HepG2 (cell line): ENCODE measurements at regions not wholly inside any gene's neighbourhood (a gene's known extent, or its start where the extent isn't known, plus 50 kb on each side); places are given as distances from the start of the nearest gene placed in this dataset.

Source experiments
- ATAC-seq: fragments of 200-7000 bp; cut with Tn5 transposase; 3 replicates; pipeline ENCODE4 v1.9.1; 2020; ENCODE audit warnings: mild to moderate bottlenecking, moderate library complexity
- BruUV-seq: library from RNA; stranded (reverse); fragments of 400-500 nt; replicated peaks from 2 replicates; lab custom pipeline; 2021; lab: Mats Ljungman, UMichigan
- CTCF ChIA-PET: fragments of 300-600 bp; formaldehyde crosslinking; extraction: SDS; loops from one replicate; lab custom pipeline; 2021; ENCODE audit warnings: low total read pairs, inconsistent platforms, low intra/inter-chr PET ratio; lab: Yijun Ruan, JAX
- POLR2A ChIA-PET: fragments of 350-600 bp; sonication (Branson Sonifier 250); formaldehyde crosslinking; loops from one replicate; lab custom pipeline; 2020; ENCODE audit warnings: antibody characterized with exemption, inconsistent platforms; lab: Yijun Ruan, JAX
- DNase-seq: peaks from one replicate; pipeline ENCODE4 v3.0.0-alpha.2; 2015; ENCODE audit warnings: low spot score
- FAIRE-seq: peaks from 3 replicates; lab custom pipeline; 2011; peaks lifted over from hg19 to GRCh38; lab: Jason Lieb, UNC
- H2AFZ ChIP-seq: one replicate; pipeline ENCODE4 v1.6.1; 2011; ENCODE audit warnings: low read length, inconsistent platforms
- H3K27ac ChIP-seq: fragments of 300-600 bp; 3 replicates; pipeline ENCODE4 v1.8.0; 2011; ENCODE audit warnings: mixed run types, mild to moderate bottlenecking, mixed read lengths, low read length, inconsistent platforms; ENCODE audit not compliant: insufficient read depth; ENCODE audit errors: extremely low read length
- H3K27me3 ChIP-seq, 2 experiments: fragments of 200-600 bp in 1 of 2; 2 replicates in 1 of 2; 3 replicates in 1 of 2; pipeline versions ENCODE4 v1.6.0 to v1.8.0; 2011; ENCODE audit warnings: low read length in 2 of 2, mild to moderate bottlenecking in 2 of 2, moderate library complexity in 2 of 2, inconsistent platforms in 1 of 2; ENCODE audit not compliant: insufficient read depth in 2 of 2, control insufficient read depth in 1 of 2
- H3K36me3 ChIP-seq, 2 experiments: fragments of 200-600 bp in 1 of 2; replicated peaks in 1 of 2; 2 replicates in 1 of 2; 3 replicates in 1 of 2; pipeline versions ENCODE4 v1.5.1 to v1.8.0; 2011; ENCODE audit warnings: low read length in 2 of 2, inconsistent platforms in 1 of 2; ENCODE audit not compliant: insufficient read depth in 2 of 2, control insufficient read depth in 1 of 2
- H3K4me1 ChIP-seq: 2 replicates; pipeline ENCODE4 v1.5.1; 2012; ENCODE audit warnings: low read length, inconsistent platforms; ENCODE audit not compliant: insufficient read depth
- H3K4me2 ChIP-seq: 2 replicates; pipeline ENCODE4 v1.6.0; 2011; ENCODE audit warnings: low read depth, low read length, inconsistent platforms
- H3K4me3 ChIP-seq, 3 experiments: fragments of 200-600 bp in 1 of 3; sonication (generic), shearing (Covaris generic) in 1 of 3; replicated peaks in 1 of 3; 2 replicates each; pipeline ENCODE4 v1.5.1; 2011 to 2016; ENCODE audit warnings: low read length in 3 of 3, inconsistent platforms in 2 of 3, low read depth in 2 of 3, mild to moderate bottlenecking in 2 of 3, control low read depth in 1 of 3, mixed read lengths in 1 of 3; ENCODE audit not compliant: insufficient read depth in 1 of 3
- H3K79me2 ChIP-seq: one replicate; pipeline ENCODE4 v1.6.1; 2011; ENCODE audit warnings: low read length, inconsistent platforms; ENCODE audit not compliant: insufficient read depth
- H3K9ac ChIP-seq: 2 replicates; pipeline ENCODE4 v1.6.0; 2011; ENCODE audit warnings: mild to moderate bottlenecking, low read depth, low read length, inconsistent platforms; ENCODE audit not compliant: insufficient read depth
- H3K9me3 ChIP-seq: 2 replicates; pipeline ENCODE4 v1.5.1; 2012; ENCODE audit warnings: mild to moderate bottlenecking, low read length
- H4K20me1 ChIP-seq: 2 replicates; pipeline ENCODE4 v1.6.0; 2011; ENCODE audit warnings: inconsistent platforms, mild to moderate bottlenecking, low read length, moderate library complexity; ENCODE audit not compliant: insufficient read depth
- ARNT ChIP-seq: fragments of 450-650 bp; IDR thresholded peaks from 2 replicates; pipeline ENCODE4 v1.6.1; 2017
- FOXA3 ChIP-seq: IDR thresholded peaks from 2 replicates; pipeline ENCODE4 v1.6.1; 2016; ENCODE audit warnings: missing genetic modification reagents, missing compliant biosample characterization
- HNF1A ChIP-seq, 2 experiments: sonication (generic) in 1 of 2; formaldehyde crosslinking in 1 of 2; IDR thresholded peaks; 2 replicates each; pipeline versions ENCODE4 v1.4.0 to v1.6.1; 2016 to 2020; ENCODE audit warnings: borderline replicate concordance in 1 of 2, low read depth in 1 of 2, mild to moderate bottlenecking in 1 of 2, missing genetic modification reagents in 1 of 2
- MAFK ChIP-seq, 2 experiments: IDR thresholded peaks in 1 of 2; conservative IDR thresholded peaks in 1 of 2; 2 replicates each; pipeline ENCODE4 v1.6.1; 2011; ENCODE audit warnings: improper control_type of control experiment in 2 of 2, low read length in 2 of 2
- MIXL1 ChIP-seq: IDR thresholded peaks from 2 replicates; pipeline ENCODE4 v1.6.1; 2016
- MTA1 ChIP-seq: sonication (generic); formaldehyde crosslinking; IDR thresholded peaks from 2 replicates; pipeline ENCODE4 v1.4.0; 2020; ENCODE audit warnings: missing genetic modification reagents, mild to moderate bottlenecking, borderline replicate concordance
- NCOR1 ChIP-seq: fragments of 200-600 bp; sonication (generic); IDR thresholded peaks from 2 replicates; pipeline ENCODE4 v1.7.0; 2017; ENCODE audit warnings: antibody characterized with exemption, low read length, borderline replicate concordance
- NFATC3 ChIP-seq: sonication (generic); formaldehyde crosslinking; IDR thresholded peaks from 2 replicates; pipeline ENCODE4 v1.5.1; 2020; ENCODE audit warnings: mild to moderate bottlenecking, missing genetic modification reagents
- NPAS2 ChIP-seq: sonication (generic); formaldehyde crosslinking; IDR thresholded peaks from 2 replicates; pipeline ENCODE4 v1.8.0; 2022; ENCODE audit warnings: mild to moderate bottlenecking, missing genetic modification reagents, borderline replicate concordance
- SOX6 ChIP-seq, 2 experiments: fragments of 450-650 bp in 1 of 2; sonication (generic) in 1 of 2; formaldehyde crosslinking in 1 of 2; IDR thresholded peaks; 2 replicates each; pipeline versions ENCODE4 v1.4.0 to v1.6.1; 2017 to 2020; ENCODE audit warnings: antibody characterized with exemption in 1 of 2, mild to moderate bottlenecking in 1 of 2, missing genetic modification reagents in 1 of 2
- XRCC5 ChIP-seq: fragments of 200-400 bp; formaldehyde crosslinking; optimal IDR thresholded peaks from 2 replicates; pipeline ENCODE3; 2017; ENCODE audit warnings: mild to moderate bottlenecking, low read length
- ZBTB25 ChIP-seq: IDR thresholded peaks from 2 replicates; pipeline ENCODE4 v1.6.1; 2018; ENCODE audit warnings: missing genetic modification reagents
- ZNF710 ChIP-seq: sonication (generic); formaldehyde crosslinking; IDR thresholded peaks from 2 replicates; pipeline ENCODE4 v1.5.0; 2020; ENCODE audit warnings: mild to moderate bottlenecking, missing genetic modification reagents, borderline replicate concordance
- WGBS: methylation state at CpG from one replicate; pipeline ENCODE4 v1.1.6; 2017; ENCODE audit warnings: low lambda C conversion rate; 5-methylcytosine and 5-hydroxymethylcytosine counted together
- in situ Hi-C: cut with HindIII; loops from 2 replicates; pipeline ENCODE4 v1.10.0; 2017; ENCODE audit warnings: low pct_unique_long_range_greater_than_20kb; ENCODE audit not compliant: extremely low pct_ligation_motif_present
- intact Hi-C: fragments of 100-400 bp; cut with micrococcal nuclease; formaldehyde crosslinking; loops from one replicate; pipeline ENCODE4 v1.10.0; 2022; ENCODE audit not compliant: unreplicated experiment

- H3K9ac ChIP-seq, result no peak overlapping the region
- H3K79me2 ChIP-seq, result no peaks in the 10 kb centered on the region
- H3K4me1 ChIP-seq, result peaks cover 55% of the 10 kb centered on the region
- H4K20me1 ChIP-seq, result no peaks in the 10 kb centered on the region
- CTCF ChIA-PET, result no interaction called here
- POLR2A ChIA-PET, result interaction anchor here (0.8 to 2.9 kb wide), 3 partner anchors 8 to 710 kb away, joined by 3 to 9 read pairs (median 3); no protein-coding TSS in a partner anchor
- peak overlapping the region; percentile 29 for H2AFZ ChIP-seq
- H3K27me3 ChIP-seq, result no peaks in the 10 kb centered on the region
- no TSS peak for BruUV-seq
- no peak overlapping the region for H3K27ac ChIP-seq
- H3K4me2 ChIP-seq, result peak overlapping the region; percentile 59
- ATAC-seq (peak; percentile 97), DNase-seq (peak; percentile 35), FAIRE-seq (peak; percentile 89)
- no peaks in the 10 kb centered on the region for H3K36me3 ChIP-seq
- H3K4me3 ChIP-seq, result peak overlapping the region in 1 of 3 experiments; percentile 21; a peak in 1 of 6 replicates
- WGBS, result 17% methylated on average over 4 of the region's 4 CpGs
- TF ChIP-seq SOX6 (IDR thresholded peaks at IDR 0.05), result no peak
- 0 out of 2 replicates have a peak, but pooled peaks have one; percentile 25 for TF ChIP-seq SOX6 (CRISPR knock-in tag; IDR thresholded peaks at IDR 0.05)
- TF ChIP-seq NPAS2 (CRISPR knock-in tag), result no peak
- TF ChIP-seq MIXL1, result 0 out of 2 replicates have a peak, but pooled peaks have one; percentile 28
- no peak for TF ChIP-seq MAFK (conservative IDR thresholded peaks at IDR 0.05 in 1 of 2, IDR thresholded peaks at IDR 0.05 in 1 of 2; ENCODE audit: low read length in 2 of 2)
- 0 out of 2 replicates have a peak, but pooled peaks have one; percentile 16 for TF ChIP-seq ZNF710 (CRISPR knock-in tag)
- TF ChIP-seq MTA1 (CRISPR knock-in tag), result no peak
- TF ChIP-seq XRCC5, result peak; percentile 25
- no peak for TF ChIP-seq NFATC3 (CRISPR knock-in tag)
- TF ChIP-seq ZBTB25 (CRISPR knock-in tag), result no peak
- TF ChIP-seq NCOR1, result no peak
- peak; percentile 67 for TF ChIP-seq HNF1A (IDR thresholded peaks at IDR 0.05; ENCODE audit: low read depth)
- TF ChIP-seq HNF1A (CRISPR knock-in tag; IDR thresholded peaks at IDR 0.05; ENCODE audit: borderline replicate concordance), result no peak
- TF ChIP-seq FOXA3 (CRISPR knock-in tag), result no peak
- no peak for TF ChIP-seq ARNT
- in situ Hi-C loops (no loop called here), intact Hi-C loops (no loop called here)
- no peaks in the 10 kb centered on the region for H3K9me3 ChIP-seq
These were observed 100.7 kb downstream of the SALL1 start for GRCh38 chr16:51050377-51050706.
